Stimulated activated CD4-positive, alpha-beta T cell treated with anti-CD3 and anti-CD28 coated beads, TNF-alpha, amount 100 ng/mL, for 1 hour (primary cell): ENCODE measurements at regions not wholly inside any gene's neighbourhood (a gene's known extent, or its start where the extent isn't known, plus 50 kb on each side); places are given as distances from the start of the nearest gene placed in this dataset.

Experiments
- DNase-seq, 3 donors: peaks; one replicate each; pipeline ENCODE4 v3.0.0-alpha.2; 2020; ENCODE audit warnings: low read depth in 3 of 3, low spot score in 1 of 3

DNA sequence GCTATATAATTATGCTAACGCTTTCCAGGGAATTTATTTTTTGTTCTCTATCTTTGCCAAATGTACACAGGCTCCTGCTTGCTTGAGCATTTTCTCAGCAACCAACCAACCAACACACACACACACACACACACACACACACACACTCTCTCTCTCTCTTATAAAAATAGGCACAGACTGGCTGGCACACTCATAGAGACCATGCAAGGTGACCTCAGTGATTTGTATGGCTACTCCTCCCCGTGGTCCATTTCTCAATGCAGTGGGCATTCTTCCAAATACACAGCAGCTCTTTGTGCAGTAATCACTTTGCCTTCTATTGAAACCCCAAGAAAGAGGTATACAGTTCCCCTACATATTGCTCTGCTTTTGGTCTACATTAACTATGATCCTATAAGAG, 416.0 kb downstream of the MAN2A1 start:
- DNase-seq, result no peak

DNA sequence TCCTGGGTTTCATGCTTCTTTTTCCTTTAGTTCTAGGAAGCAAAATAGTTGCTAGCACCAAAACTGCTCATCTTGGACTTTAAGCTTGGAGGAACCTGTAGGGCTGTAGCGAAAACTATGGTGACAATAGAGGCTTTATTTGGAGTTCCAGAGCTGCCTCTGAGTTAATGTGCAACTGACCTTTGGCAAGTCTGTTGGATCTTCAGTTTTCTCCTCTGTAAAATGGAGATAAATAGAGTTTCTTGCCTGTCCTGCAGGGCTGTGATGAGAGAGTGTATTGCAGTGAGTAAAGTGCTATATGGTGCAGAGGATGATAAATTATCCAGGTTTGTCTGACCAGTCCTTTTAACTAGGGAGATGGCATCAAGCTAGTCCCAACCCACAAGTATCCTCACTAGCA, 417.0 kb downstream of the MAN2A1 start:
- no peak for DNase-seq

DNA sequence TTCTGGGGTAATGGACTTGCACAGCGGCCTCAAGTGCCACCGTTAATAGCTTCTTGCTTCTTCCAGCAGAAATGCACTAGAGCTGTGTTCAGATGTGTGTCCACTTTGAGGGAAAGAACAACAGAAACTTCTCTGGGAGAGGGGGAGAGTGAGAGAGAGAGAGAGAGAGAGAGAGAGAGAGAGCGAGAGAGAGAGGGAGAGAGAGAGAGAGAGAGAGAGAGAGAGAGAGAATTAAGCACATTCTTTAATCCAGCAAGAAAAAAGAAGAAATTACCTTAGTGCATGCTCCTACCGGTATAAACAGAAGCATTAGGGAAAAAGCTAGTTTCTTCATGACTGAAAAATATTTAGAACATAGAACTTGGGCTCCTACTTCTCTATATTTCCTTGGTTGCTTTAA, 418.8 kb downstream of the MAN2A1 start:
- no peak for DNase-seq

DNA sequence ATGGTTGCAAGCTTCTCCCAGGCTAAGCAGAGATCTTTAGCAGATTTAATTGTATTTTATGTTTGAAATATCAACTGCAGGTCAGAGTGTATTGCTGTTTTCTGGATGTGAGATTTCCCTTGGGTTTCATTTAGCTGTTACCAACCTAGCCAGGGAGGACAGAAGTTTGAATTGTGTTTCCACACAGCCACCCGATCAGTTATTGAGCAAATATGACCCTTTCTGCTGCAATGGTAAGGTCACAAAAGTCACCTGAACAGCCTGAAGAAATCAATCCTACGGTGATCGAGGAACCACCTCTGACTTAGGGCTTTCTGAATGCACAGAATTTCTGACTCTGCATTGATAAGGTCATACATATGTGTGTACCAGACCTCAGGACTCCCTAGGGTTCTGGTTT, 419.9 kb downstream of the MAN2A1 start:
- DNase-seq, result no peak

DNA sequence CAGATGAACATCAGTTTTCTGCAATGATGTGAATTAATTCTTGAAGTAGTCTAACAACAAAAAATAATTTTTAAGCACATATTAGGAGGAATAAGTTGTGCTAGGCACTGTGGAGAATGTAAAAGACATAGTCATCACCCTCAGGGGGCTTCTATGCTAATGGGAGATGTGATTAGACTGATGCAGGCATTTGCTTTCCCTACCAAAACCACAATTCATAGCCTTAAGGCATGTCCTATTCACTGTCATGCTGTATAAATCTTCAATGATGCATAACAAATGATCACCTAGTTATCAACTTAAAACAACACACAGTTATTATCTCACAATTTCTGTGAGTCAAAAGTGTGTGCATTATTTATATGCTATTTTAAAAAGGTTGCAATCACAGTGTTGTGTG, 422.6 kb downstream of the MAN2A1 start:
- DNase-seq, result no peak

DNA sequence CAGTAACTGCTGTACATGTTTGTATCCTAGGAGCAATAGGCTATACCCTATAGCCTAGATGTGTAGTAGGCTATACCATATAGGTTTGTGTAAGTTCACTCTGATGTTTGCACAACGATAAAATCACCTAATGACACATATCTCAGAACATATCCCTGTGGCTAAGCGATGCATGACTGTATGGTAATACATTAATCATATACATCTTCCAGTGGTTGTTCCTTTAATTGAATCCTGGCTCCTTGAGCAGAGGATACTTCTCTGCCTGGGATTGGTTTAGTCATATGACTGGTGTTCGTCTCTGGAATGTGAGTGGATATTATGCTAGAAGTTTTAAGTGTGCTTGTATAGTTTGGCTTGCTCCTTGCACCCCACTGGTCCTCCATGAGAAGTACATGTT, 425.8 kb downstream of the MAN2A1 start:
- DNase-seq, result no peak

DNA sequence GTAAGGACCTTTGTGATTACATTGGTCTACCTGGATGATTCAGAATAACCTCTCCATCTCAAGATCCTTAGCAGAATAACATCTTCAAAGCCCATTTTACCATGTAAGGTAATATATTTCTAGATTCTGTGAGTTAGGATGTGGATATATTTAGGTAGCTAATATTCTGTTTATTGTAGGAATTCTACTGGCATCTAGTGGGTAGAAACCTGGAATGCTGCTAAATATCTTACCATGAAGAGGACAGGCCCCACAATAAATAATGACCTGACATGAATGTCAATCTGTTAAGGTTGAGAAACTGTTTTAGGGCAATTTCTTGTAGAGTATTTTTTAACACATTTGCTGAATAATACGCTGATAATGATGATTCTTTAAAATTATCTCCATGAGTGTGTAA, 426.8 kb downstream of the MAN2A1 start:
- no peak for DNase-seq

DNA sequence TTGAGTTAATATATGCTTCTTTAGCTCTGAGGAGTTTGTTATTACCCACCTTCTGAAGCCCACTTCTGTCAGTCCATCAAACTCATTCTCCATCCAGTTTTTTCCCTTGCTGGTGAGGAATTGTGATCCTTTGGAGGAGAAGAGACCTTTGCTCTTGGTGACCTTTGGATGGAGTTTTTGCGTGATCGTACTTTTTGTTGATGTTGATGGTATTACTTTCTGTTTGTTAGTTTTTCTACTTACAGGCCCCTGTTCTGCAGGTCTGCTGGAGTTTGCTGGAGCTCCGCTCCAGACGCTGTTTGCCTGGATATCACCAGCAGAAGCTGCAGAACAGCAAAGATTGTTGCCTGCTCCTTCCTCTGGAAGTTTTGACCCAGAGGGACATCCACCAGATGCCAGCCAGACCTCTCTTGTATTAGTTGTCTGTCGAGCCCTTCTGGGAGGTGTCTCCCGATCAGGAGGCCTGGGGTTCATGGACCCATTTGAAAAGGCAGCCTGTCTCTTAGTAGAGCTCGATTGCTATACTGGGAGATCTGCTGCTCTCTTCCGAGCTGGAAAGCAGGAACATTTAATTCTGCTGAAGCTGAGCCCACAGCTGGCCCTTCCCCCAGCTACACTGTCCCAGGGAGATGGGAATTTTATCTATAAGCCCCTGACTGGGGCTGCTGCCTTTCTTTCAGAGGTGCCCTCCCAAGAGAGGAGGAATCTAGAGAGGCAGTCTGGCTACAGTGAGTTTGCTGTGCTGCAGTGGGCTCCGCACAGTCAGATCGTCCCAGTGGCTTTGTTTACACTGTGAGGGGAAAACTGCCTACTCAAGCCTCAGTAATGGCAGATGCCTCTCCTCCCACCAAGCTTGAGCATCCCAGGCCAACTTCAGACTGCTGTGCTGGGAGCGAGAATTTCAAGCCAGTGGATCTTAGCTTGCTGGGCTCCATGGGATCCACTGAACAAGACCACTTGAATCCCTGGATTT, 445.5 kb downstream of the MAN2A1 start:
- no peak for DNase-seq

DNA sequence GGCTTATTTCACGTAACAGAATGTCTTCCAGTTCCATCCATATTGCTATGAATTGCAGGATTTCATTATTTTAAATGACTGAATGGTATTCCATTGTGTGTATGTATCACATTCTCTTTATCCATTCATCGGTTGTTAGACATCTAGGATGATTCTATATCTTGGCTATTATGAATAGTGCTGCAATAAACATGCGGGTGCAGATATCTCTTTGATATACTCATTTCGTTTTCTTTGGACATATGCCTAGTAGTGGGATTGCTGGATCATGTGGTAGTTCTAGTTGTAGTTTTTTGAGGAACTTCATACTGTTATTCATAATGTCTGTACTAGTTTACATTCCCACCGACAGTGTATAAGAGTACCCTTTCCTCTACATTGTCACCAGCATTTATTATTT, 460.5 kb downstream of the MAN2A1 start:
- DNase-seq, result no peak

DNA sequence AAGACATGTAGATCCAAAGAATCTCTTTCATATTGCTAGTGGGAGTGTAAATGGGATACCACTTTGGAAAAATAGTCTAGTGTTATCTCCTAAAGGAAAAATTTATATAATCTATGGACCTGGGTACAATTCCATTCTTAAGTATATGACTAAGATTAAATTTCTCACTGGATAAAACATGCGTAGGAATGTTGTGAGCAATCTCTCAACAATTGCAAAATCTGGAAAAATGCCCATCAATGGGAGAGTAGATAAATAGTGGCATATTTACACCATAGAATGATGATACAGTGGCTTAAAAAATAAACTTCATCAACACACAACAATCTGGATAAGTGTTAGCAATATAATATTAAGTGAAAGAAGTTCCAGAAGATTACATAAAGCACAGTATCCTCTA, 469.5 kb downstream of the MAN2A1 start:
- DNase-seq, result no peak

DNA sequence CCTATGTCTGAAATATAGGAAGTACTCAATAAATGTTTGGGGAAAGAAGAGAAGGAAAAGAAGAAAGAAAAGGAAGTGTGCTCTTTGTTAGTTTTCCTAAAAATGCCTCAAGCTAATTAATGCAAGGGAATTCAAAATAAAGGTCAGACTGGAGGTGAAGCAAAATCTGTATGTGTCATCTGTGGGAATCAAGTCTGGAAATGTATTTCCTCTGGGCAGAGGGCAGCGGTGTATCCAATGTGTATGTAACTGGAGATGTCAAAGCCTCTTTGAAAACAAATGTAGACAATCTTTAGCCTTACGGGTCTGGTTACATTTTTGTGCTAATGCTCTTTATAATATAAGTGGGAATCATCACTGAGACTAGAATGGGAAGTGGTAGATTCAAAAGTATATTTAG, 471.4 kb downstream of the MAN2A1 start:
- no peak for DNase-seq

DNA sequence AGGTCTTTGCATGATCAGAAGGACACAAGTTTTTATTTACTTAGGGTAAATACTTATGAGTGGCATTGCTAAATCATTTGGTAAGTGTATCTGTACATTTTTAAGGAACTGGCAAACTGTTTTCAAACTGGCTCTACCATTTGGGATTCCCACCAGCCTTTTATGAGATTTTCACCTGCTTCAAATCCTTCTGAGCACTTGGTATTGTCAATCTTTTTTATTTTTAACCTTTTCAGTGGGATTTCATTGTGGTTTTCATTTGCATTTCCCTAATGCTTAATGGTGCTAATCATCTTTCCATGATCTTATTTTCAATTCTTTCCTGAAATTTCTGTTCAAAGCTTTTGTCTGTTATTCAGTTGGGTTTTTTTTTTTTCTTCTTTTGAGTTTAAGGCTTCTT, 475.6 kb downstream of the MAN2A1 start:
- no peak for DNase-seq

DNA sequence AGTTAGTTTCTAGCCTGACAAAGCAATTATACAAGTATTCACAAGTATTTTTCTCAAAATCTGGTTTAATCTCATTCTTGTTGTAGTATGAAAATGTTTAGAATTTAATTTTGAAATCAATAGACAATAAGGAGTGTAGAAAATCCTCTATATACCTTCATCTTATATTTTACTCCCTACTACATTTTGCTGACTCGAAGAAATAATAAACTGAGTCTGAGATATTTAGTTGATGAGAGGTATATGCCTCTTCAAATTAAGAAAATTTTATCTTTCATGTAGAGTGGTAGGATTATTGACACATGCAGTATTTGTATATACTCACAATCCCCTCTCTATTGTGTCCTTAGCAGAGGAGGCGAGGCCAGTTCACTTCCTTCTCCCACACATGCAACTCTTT, 477.7 kb downstream of the MAN2A1 start:
- no peak for DNase-seq

DNA sequence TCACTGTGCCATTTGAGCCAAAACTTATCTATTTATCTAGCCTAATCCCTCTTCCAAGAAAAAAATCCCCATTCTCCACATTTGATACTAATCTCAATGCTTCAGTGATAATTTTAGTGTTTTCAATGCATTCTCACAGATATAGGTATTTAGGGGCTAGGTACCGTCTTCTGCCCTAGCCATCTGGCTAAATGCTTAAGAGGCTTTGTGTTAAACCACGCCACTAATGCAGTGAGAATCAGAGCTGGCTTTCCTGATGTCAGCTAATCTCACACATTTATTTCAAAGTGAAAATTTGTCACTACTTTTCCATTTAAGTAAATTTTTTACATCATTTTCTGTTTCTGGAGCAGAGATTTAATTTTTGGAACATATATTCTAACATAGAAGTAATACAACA, 479.7 kb downstream of the MAN2A1 start:
- DNase-seq, result no peak

DNA sequence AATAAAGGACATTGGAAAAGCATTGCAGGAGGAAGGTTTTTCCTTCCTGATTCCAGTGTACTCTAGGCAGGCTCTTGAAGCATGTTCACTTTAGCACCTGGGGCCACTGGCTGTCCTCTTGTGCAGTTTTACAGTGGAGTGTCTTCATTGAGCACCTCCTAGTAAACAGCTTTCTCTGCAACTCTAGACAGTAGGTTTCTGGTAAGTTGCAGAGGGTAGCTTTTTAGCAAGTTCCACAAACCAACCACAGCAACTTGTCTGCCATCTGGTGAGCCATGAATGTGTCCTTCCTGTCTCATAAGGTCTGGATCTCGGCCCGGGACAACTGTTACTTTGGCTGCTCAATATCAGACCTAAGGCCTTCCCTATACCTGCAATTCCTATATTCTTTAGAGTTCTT, 488.0 kb downstream of the MAN2A1 start:
- DNase-seq, result no peak

DNA sequence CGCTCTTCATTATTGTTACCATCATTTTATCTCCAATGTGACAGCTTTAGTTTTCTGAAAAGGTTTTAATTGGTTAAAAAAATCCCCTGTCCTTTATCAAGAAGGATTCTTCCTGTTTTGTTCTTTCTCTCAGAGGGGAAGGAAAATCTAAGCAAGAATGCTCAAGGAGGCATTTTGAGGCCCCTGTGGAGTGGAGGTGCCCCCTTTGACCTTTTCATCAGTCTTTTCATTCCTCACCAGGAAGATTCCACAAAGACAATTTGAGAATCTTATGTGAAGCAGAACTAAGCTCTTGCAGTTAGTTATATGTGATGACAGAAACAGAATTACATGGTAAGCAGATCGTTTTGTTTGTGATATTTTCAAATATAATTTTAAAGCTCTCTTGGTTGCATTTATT, 489.6 kb downstream of the MAN2A1 start:
- no peak for DNase-seq

DNA sequence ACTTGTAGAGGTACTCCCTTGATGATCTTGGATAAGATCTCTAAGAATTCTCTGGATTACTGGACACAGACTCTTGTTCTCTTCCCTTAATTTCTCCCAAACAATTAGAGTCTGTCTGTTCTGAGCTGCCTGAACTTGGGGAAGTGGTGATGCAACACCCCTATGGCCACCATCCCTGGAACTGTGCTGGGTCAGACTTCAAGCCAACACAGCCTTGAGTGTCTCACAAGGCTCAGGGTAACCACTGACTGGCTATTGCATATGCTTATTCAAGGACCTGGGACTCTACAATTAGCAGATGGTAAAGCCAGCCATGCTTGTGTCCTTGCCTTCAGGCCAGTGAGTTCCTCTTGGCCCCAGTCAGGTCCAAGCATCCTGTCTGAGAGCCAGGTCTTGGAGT, 504.5 kb downstream of the MAN2A1 start:
- no peak for DNase-seq

DNA sequence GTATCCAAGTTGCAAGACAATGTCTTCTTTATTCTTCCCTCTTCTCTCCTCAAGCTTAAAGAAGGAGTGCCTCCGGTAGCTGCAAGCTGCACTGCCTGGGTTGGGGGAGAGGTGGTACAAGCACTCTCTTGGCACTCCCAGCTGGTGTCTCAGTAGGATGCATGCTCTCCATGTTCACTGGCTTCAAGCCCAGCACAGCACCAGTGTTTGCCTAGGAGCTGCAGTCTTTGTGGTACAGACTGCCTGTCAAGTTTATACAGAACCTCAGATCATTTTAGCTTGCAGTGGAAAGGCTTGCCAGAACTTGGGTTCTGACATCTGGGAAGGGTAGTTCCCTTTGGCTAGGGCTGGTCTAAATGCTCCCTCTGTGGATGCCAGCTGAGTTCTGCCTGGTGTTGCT, 505.6 kb downstream of the MAN2A1 start:
- DNase-seq, result no peak

DNA sequence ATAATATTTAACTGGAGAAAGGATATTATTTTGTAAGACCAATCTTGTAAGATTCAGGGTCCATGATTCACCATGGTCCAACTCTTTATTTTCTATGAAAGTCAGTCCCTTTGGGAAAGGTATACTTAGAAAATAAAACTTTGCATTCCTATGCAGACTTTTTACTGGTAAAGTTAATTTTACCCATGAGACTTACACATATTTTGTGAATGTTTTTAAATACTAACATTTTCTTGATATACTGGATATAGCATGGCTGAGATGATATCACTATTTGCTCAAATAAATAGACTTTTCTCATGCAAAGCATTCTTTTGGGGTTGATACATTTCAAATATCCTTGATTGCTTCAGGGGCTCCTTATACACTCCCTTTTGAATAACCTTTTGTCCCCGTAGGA, 512.1 kb downstream of the MAN2A1 start:
- no peak for DNase-seq

DNA sequence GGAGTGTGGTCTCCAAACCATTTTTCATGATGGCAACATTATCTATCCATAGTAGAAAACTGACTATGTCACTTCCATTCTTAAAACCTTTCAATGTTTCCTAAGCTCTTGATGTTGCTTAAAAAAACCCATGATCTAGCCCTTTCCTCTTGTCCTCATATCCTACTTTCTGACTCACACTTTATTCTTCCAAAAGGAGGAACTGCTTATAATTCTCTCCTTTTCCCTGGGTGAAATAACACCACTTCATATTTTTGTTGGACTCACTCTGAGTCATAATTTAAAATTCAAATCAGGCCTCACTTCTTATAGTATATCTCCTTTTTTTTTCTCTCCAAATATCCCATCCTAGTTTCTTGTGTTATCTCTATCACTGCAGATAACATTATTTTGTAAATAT, 513.9 kb downstream of the MAN2A1 start:
- no peak for DNase-seq

DNA sequence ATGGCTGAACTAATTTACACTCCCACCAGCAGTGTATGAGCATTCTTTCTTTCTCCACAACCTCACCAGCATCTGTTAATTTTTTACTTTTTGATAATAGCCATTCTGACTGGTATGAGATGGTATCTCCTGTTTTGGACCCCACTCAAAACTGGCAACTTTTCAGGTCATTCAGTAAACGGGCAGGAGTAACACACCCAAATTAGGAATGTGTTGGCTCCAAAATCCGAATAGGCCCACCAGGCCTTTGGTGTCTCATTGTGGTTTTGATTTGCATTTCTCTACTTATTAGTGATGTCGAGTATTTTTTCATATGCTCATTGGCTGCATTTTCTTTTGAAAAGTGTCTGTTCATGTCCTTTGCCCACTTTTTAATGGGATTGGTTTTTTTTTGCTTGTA, 517.1 kb downstream of the TMEM232 start:
- no peak for DNase-seq

DNA sequence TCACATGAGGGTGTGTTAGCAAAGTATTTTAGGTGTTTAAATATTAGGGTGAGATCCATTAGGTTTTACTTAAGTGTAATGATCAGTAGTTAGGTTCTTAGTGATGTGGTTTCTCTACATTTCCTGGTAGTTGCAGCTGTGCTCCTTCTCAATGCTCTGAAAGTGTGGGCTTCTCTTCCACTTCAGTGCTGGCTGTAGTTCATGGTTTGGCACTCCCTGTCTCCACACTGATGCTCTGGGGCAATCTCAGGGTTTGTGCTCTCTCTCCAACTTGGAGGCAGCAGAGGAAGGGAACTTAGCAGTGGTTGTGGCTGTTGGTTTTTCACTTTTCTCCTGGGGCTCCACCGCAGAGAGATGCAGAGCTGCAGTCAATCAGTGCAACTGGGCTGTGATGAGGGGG, 507.5 kb downstream of the TMEM232 start:
- no peak for DNase-seq

DNA sequence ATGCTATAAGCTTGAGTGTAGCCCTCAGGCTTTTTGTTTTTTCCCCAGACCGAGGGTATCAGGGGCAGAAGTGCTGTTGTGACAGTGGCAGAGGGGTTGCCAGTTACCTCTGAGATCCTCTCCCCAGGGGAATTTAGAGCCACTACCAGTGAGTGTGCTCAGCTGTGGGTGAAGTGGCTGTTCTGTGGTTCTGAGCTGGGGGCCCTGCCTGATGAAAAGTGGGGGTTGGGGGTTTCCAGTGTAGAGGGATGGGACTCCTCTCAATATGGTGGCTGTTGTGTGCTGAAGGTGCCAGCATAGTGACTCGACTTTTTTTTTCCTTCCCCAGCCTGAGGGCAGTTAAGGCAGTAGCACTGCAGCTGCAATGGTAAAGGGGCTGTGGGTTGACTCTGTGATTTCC, 506.7 kb downstream of the TMEM232 start:
- no peak for DNase-seq
